ENCODE measurements at regions not wholly inside any gene's neighbourhood (a gene's known extent, or its start where the extent isn't known, plus 50 kb on each side); places are given as distances from the start of the nearest gene placed in this dataset.

- no peaks in the 10 kb centered on the region for H4K20me1 ChIP-seq (ENCODE audit: insufficient read depth, low read length)
- no peak overlapping the region for H3K27ac ChIP-seq (ENCODE audit: low read length)
- no peaks in the 10 kb centered on the region for H3K4me1 ChIP-seq (ENCODE audit: low read length)
- H3F3A ChIP-seq (ENCODE audit: insufficient read depth, low read length): no peaks in the 10 kb centered on the region
- H3K9ac ChIP-seq (ENCODE audit: low read length): no peak overlapping the region
- H3K4me2 ChIP-seq (ENCODE audit: low read depth, low read length): no peak overlapping the region
- H3K9me3 ChIP-seq (replicated peaks; ENCODE audit: insufficient read depth, low read length): no peaks in the 10 kb centered on the region
- no peak for DNase-seq
- TF ChIP-seq EZH2phosphoT487 (IDR thresholded peaks at IDR 0.05; ENCODE audit: low read length) (no peak), CTCF (IDR thresholded peaks at IDR 0.05; ENCODE audit: low read length) (no peak), EZH2 (optimal IDR thresholded peaks at IDR 0.05; ENCODE audit: low read depth, low read length) (no peak)
- H2AFZ ChIP-seq (ENCODE audit: low read length): no peak overlapping the region
- no peaks in the 10 kb centered on the region for H3K36me3 ChIP-seq (replicated peaks; ENCODE audit: insufficient read depth, low read length)
- H3K27me3 ChIP-seq (replicated peaks; ENCODE audit: insufficient read depth, low read length): no peaks in the 10 kb centered on the region
- H3K4me3 ChIP-seq (ENCODE audit: low read length): no peak overlapping the region
- H3K79me2 ChIP-seq (ENCODE audit: low read length): no peaks in the 10 kb centered on the region
- H3K9me2 ChIP-seq (replicated peaks; ENCODE audit: insufficient read depth, low read length): no peaks in the 10 kb centered on the region
These were observed 235.1 kb upstream of the HCCS start for GRCh38 chrX:10875995-10876394.

- H3K27ac ChIP-seq (ENCODE audit: low read length): no peak overlapping the region
- no peaks in the 10 kb centered on the region for H3K36me3 ChIP-seq (replicated peaks; ENCODE audit: insufficient read depth, low read length)
- no peaks in the 10 kb centered on the region for H3K9me2 ChIP-seq (replicated peaks; ENCODE audit: insufficient read depth, low read length)
- no peaks in the 10 kb centered on the region for H4K20me1 ChIP-seq (ENCODE audit: insufficient read depth, low read length)
- no peaks in the 10 kb centered on the region for H3K79me2 ChIP-seq (ENCODE audit: low read length)
- H3K4me1 ChIP-seq (ENCODE audit: low read length): no peaks in the 10 kb centered on the region
- H3K9ac ChIP-seq (ENCODE audit: low read length): no peak overlapping the region
- H3K4me2 ChIP-seq (ENCODE audit: low read depth, low read length): no peak overlapping the region
- H3K27me3 ChIP-seq (replicated peaks; ENCODE audit: insufficient read depth, low read length): no peaks in the 10 kb centered on the region
- H2AFZ ChIP-seq (ENCODE audit: low read length): no peak overlapping the region
- H3F3A ChIP-seq (ENCODE audit: insufficient read depth, low read length): no peaks in the 10 kb centered on the region
- H3K4me3 ChIP-seq (ENCODE audit: low read length): no peak overlapping the region
- TF ChIP-seq EZH2phosphoT487 (IDR thresholded peaks at IDR 0.05; ENCODE audit: low read length): no peak
- no peak for TF ChIP-seq EZH2 (optimal IDR thresholded peaks at IDR 0.05; ENCODE audit: low read depth, low read length)
- no peak for TF ChIP-seq CTCF (IDR thresholded peaks at IDR 0.05; ENCODE audit: low read length)
- no peaks in the 10 kb centered on the region for H3K9me3 ChIP-seq (replicated peaks; ENCODE audit: insufficient read depth, low read length)
- DNase-seq: no peak
These were observed 228.6 kb upstream of the HCCS start for GRCh38 chrX:10882484-10882883.

- H3K9me2 ChIP-seq (replicated peaks; ENCODE audit: insufficient read depth, low read length): no peaks in the 10 kb centered on the region
- no peak overlapping the region for H2AFZ ChIP-seq (ENCODE audit: low read length)
- no peaks in the 10 kb centered on the region for H4K20me1 ChIP-seq (ENCODE audit: insufficient read depth, low read length)
- H3K9ac ChIP-seq (ENCODE audit: low read length): no peak overlapping the region
- no peak overlapping the region for H3K4me3 ChIP-seq (ENCODE audit: low read length)
- H3K36me3 ChIP-seq (replicated peaks; ENCODE audit: insufficient read depth, low read length): no peaks in the 10 kb centered on the region
- no peak overlapping the region for H3K4me2 ChIP-seq (ENCODE audit: low read depth, low read length)
- H3K27me3 ChIP-seq (replicated peaks; ENCODE audit: insufficient read depth, low read length): no peaks in the 10 kb centered on the region
- no peak for TF ChIP-seq EZH2phosphoT487 (IDR thresholded peaks at IDR 0.05; ENCODE audit: low read length)
- TF ChIP-seq EZH2 (optimal IDR thresholded peaks at IDR 0.05; ENCODE audit: low read depth, low read length): no peak
- TF ChIP-seq CTCF (IDR thresholded peaks at IDR 0.05; ENCODE audit: low read length): no peak
- H3K4me1 ChIP-seq (ENCODE audit: low read length): no peaks in the 10 kb centered on the region
- no peak for DNase-seq
- no peaks in the 10 kb centered on the region for H3K79me2 ChIP-seq (ENCODE audit: low read length)
- H3K27ac ChIP-seq (ENCODE audit: low read length): no peak overlapping the region
- no peaks in the 10 kb centered on the region for H3K9me3 ChIP-seq (replicated peaks; ENCODE audit: insufficient read depth, low read length)
- no peaks in the 10 kb centered on the region for H3F3A ChIP-seq (ENCODE audit: insufficient read depth, low read length)
These were observed 226.9 kb upstream of the HCCS start for GRCh38 chrX:10884246-10884645.
